Effector CD4-positive, alpha-beta T cell (primary cell): ENCODE measurements at regions not wholly inside any gene's neighbourhood (a gene's known extent, or its start where the extent isn't known, plus 50 kb on each side); places are given as distances from the start of the nearest gene placed in this dataset.

Source experiments
- DNase-seq: peaks from one replicate; pipeline ENCODE4 v3.0.0-alpha.2; 2020

GRCh38 chr11:11755871-11756270, 85.9 kb upstream of the USP47 start:
- no peak for DNase-seq

- no peak for DNase-seq
Measured at GRCh38 chr11:11752679-11753078, 89.1 kb upstream of the USP47 start.

- no peak for DNase-seq
Measured at GRCh38 chr11:11750017-11750878, 91.5 kb upstream of the USP47 start.

GRCh38 chr11:11748706-11749365, 92.9 kb upstream of the USP47 start:
- DNase-seq = no peak

GRCh38 chr11:11747570-11747969, 94.2 kb upstream of the USP47 start:
- no peak for DNase-seq

GRCh38 chr11:11746449-11746848, 95.3 kb upstream of the USP47 start:
- DNase-seq = no peak

GRCh38 chr11:11743216-11743615, 98.6 kb upstream of the USP47 start:
- DNase-seq = no peak

GRCh38 chr11:11742486-11742885, 99.3 kb upstream of the USP47 start:
- DNase-seq = no peak

- no peak for DNase-seq
Measured at GRCh38 chr11:11740836-11741235, 100.9 kb upstream of the USP47 start.

GRCh38 chr11:11740073-11740702, 101.6 kb upstream of the USP47 start:
- DNase-seq = no peak

- no peak for DNase-seq
Measured at GRCh38 chr11:11738370-11738769, 103.4 kb upstream of the USP47 start.

- DNase-seq = no peak
Measured at GRCh38 chr11:11735586-11735985, 106.2 kb upstream of the USP47 start.

GRCh38 chr11:11733246-11733747, 108.5 kb upstream of the USP47 start:
- no peak for DNase-seq

- DNase-seq = no peak
Measured at GRCh38 chr11:11732116-11732515, 109.7 kb upstream of the USP47 start.

GRCh38 chr11:11731311-11732083, 109.7 kb upstream of the GALNT18 start:
- DNase-seq = no peak

- no peak for DNase-seq
Measured at GRCh38 chr11:11728386-11728785, 106.6 kb upstream of the GALNT18 start.

GRCh38 chr11:11725438-11725837, 103.6 kb upstream of the GALNT18 start:
- DNase-seq = no peak

GRCh38 chr11:11724994-11725393, 103.2 kb upstream of the GALNT18 start:
- no peak for DNase-seq

GRCh38 chr11:11722861-11723260, 101.1 kb upstream of the GALNT18 start:
- DNase-seq = no peak

GRCh38 chr11:11722246-11722645, 100.4 kb upstream of the GALNT18 start:
- DNase-seq = no peak

GRCh38 chr11:11718511-11718910, 96.7 kb upstream of the GALNT18 start:
- DNase-seq = no peak

GRCh38 chr11:11717064-11717725, 95.4 kb upstream of the GALNT18 start:
- no peak for DNase-seq
